ENCODE measurements at regions not wholly inside any gene's neighbourhood (a gene's known extent, or its start where the extent isn't known, plus 50 kb on each side); places are given as distances from the start of the nearest gene placed in this dataset.
A peak's percentile ranks its signal among the peaks of the same experiment; 100 is the strongest.
"Not testable (repeated sequence)": the region's sequence is repeated elsewhere in the genome, so short reads cannot be mapped to it uniquely, and the experiment has no call there.

- Histone ChIP-seq H3K9me3 (replicated peaks in 1 of 3) (no peaks in the 10 kb centered on the region), H3K27ac (no peak overlapping the region), H3K4me1 (replicated peaks in 1 of 2) (peaks cover 0 to 17% of the 10 kb centered on the region in 2 donors), H3K36me3 (replicated peaks in 1 of 2) (no peaks in the 10 kb centered on the region), H3K27me3 (no peaks in the 10 kb centered on the region), H3K4me3 (no peak overlapping the region)
- TF ChIP-seq CTCF (IDR thresholded peaks at IDR 0.05) (no peak), POLR2A (IDR thresholded peaks at IDR 0.05) (no peak)
- DNase-seq = no peak
- 85 to 88% (median 87%) methylated on average over 4 of the region's 4 CpGs for WGBS, 4 donors
- intact Hi-C loops (cut with DNase I) = no loop called here
Observed at GRCh38 chr6:140002396-140003022, 628.1 kb upstream of the CITED2 start.

- no peaks in the 10 kb centered on the region for H3K9me3 ChIP-seq (replicated peaks in 1 of 3)
- TF ChIP-seq POLR2A (IDR thresholded peaks at IDR 0.05) = no peak
- no peak for TF ChIP-seq CTCF (IDR thresholded peaks at IDR 0.05)
- H3K4me3 ChIP-seq = no peak overlapping the region
- intact Hi-C loops (cut with DNase I) = no loop called here
- no peak overlapping the region for H3K27ac ChIP-seq
- 79 to 83% (median 82%) methylated on average over 5 of the region's 5 CpGs for WGBS, 4 donors
- peaks cover 0 to 16% of the 10 kb centered on the region in 2 donors for H3K4me1 ChIP-seq (replicated peaks in 1 of 2)
- DNase-seq = no peak
- no peaks in the 10 kb centered on the region for H3K36me3 ChIP-seq (replicated peaks in 1 of 2)
- no peaks in the 10 kb centered on the region for H3K27me3 ChIP-seq
Observed at GRCh38 chr6:140001821-140002341, 627.4 kb upstream of the CITED2 start.

GRCh38 chr6:140001005-140001404, 626.6 kb upstream of the CITED2 start:
- 20 to 29% (median 24%) methylated on average over 2 of the region's 2 CpGs for WGBS, 4 donors
- H3K9me3 ChIP-seq (replicated peaks in 1 of 3) = no peaks in the 10 kb centered on the region
- DNase-seq = peak; percentile 32 to 74 (median 56)
- no peak overlapping the region for H3K4me3 ChIP-seq
- peaks cover 0 to 10% of the 10 kb centered on the region in 2 donors for H3K4me1 ChIP-seq (replicated peaks in 1 of 2)
- no peak overlapping the region for H3K27ac ChIP-seq
- intact Hi-C loops (cut with DNase I) = no loop called here
- TF ChIP-seq CTCF (IDR thresholded peaks at IDR 0.05) = no peak
- TF ChIP-seq POLR2A (IDR thresholded peaks at IDR 0.05) = no peak
- H3K36me3 ChIP-seq (replicated peaks in 1 of 2) = no peaks in the 10 kb centered on the region
- H3K27me3 ChIP-seq = no peaks in the 10 kb centered on the region

- WGBS, 4 donors = 93 to 100% (median 99%) methylated on average over 4 to 18 of the region's 18 CpGs
- H3K27me3 ChIP-seq; H3K36me3 ChIP-seq (replicated peaks in 1 of 2); H3K4me3 ChIP-seq; intact Hi-C loops (cut with DNase I); DNase-seq; H3K27ac ChIP-seq; H3K9me3 ChIP-seq (replicated peaks in 1 of 3): not testable (repeated sequence)
- peaks cover 0 to 10% of the 10 kb centered on the region in 2 donors for H3K4me1 ChIP-seq (replicated peaks in 1 of 2)
Observed at GRCh38 chr6:139999661-140000060, 625.2 kb upstream of the CITED2 start.

GRCh38 chr6:139998478-139998877, 624.0 kb upstream of the CITED2 start:
- H3K27ac ChIP-seq; DNase-seq; intact Hi-C loops (cut with DNase I); H3K9me3 ChIP-seq (replicated peaks in 1 of 3); H3K27me3 ChIP-seq; H3K36me3 ChIP-seq (replicated peaks in 1 of 2); H3K4me3 ChIP-seq: not testable (repeated sequence)
- H3K4me1 ChIP-seq (replicated peaks in 1 of 2) = peaks cover 0 to 10% of the 10 kb centered on the region in 2 donors
- WGBS, 4 donors = 86 to 99% (median 94%) methylated on average over 9 to 11 of the region's 11 CpGs
